T-helper 2 cell treated with Interferon-gamma antibody and Interleukin-4, amounts not matched to agents 5 μg/mL and 100 μg/mL, for 36 hours (primary cell): ENCODE measurements at regions not wholly inside any gene's neighbourhood (a gene's known extent, or its start where the extent isn't known, plus 50 kb on each side); places are given as distances from the start of the nearest gene placed in this dataset.

Experiments used
- DNase-seq: peaks from one replicate; pipeline ENCODE4 v3.0.0; 2021; ENCODE audit warnings: low spot score
- H3K27ac Mint-ChIP-seq: one replicate; pipeline ENCODE4 v1.8.0; 2021; ENCODE audit warnings: mild to moderate bottlenecking, mixed read lengths
- H3K27me3 Mint-ChIP-seq: one replicate; pipeline ENCODE4 v1.8.0; 2021; ENCODE audit warnings: low read depth, mixed read lengths
- H3K36me3 Mint-ChIP-seq: one replicate; pipeline ENCODE4 v1.8.0; 2021; ENCODE audit warnings: low read depth, mixed read lengths
- H3K4me1 Mint-ChIP-seq: one replicate; pipeline ENCODE4 v1.8.0; 2021; ENCODE audit warnings: low read depth, mixed read lengths
- H3K4me3 Mint-ChIP-seq: one replicate; pipeline ENCODE4 v1.8.0; 2022; ENCODE audit warnings: mild to moderate bottlenecking, moderate library complexity, mixed read lengths
- H3K9me3 Mint-ChIP-seq: one replicate; pipeline ENCODE4 v1.8.0; 2021; ENCODE audit warnings: mixed read lengths

DNA sequence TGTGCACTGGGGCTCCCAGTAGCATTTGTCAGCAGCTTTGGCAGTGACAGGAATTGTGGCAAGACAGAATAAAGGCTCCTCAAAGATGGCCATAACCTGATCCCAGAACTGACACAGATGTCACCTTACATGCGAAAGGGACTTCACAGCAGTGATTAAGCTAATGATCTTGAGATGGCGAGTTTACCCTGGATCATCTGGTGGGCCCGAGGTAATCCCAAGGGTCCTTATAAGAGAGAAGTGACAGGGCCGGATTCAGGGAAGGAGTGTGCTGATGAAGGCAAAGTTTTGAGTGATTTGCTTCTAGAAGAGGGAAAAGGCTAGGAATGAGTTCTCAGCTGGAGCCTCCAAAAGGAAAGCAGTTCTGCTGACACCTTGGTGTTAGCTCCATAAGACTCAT is 333.9 kb downstream of the LPIN1 start:
- Mint-ChIP-seq H3K9me3 (no peaks in the 10 kb centered on the region), H3K27ac (no peak overlapping the region), H3K4me1 (no peaks in the 10 kb centered on the region), H3K4me3 (no peak overlapping the region), H3K27me3 (peaks cover 14% of the 10 kb centered on the region), H3K36me3 (no peaks in the 10 kb centered on the region)
- DNase-seq: no peak

- Mint-ChIP-seq H3K36me3 (no peaks in the 10 kb centered on the region), H3K4me1 (no peaks in the 10 kb centered on the region), H3K4me3 (no peak overlapping the region), H3K27ac (no peak overlapping the region), H3K9me3 (no peaks in the 10 kb centered on the region), H3K27me3 (peaks cover 10% of the 10 kb centered on the region)
- DNase-seq: no peak
Measured at GRCh38 chr2:12081481-12082210, 335.2 kb downstream of the LPIN1 start.

DNA sequence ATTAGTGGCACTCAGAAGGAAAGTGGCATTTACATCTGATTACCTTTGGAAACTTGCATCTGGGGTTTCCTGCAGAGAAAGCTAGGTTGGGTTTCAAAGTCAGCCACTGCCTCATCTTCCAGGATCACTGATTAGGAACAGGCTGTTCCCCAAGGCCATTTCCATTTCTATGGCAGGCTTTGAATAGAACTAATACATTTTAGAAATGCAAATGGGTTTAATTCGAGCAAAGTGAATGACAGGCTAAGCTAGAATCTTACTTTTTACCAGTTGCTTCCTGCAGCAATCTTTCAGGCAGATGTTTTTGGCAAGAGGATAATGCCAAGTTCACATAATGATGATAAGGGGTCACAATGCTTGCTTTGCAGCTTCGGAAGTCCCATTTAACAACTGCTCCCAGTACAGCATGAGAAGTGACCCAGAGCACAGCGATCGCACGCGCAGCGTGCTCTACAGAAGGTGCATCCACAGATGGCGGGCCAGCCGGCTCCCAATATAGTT is 336.7 kb downstream of the LPIN1 start:
- Mint-ChIP-seq H3K36me3 (no peaks in the 10 kb centered on the region), H3K27ac (no peak overlapping the region), H3K4me3 (no peak overlapping the region), H3K9me3 (no peaks in the 10 kb centered on the region), H3K4me1 (no peaks in the 10 kb centered on the region), H3K27me3 (peaks cover 5% of the 10 kb centered on the region)
- no peak for DNase-seq

- Mint-ChIP-seq H3K4me3 (no peak overlapping the region), H3K27ac (no peak overlapping the region), H3K9me3 (no peaks in the 10 kb centered on the region), H3K36me3 (no peaks in the 10 kb centered on the region), H3K4me1 (no peaks in the 10 kb centered on the region), H3K27me3 (peaks cover 5% of the 10 kb centered on the region)
- DNase-seq: no peak
Measured at GRCh38 chr2:12083713-12084419, 337.4 kb downstream of the LPIN1 start.

- no peak for DNase-seq
- Mint-ChIP-seq H3K36me3 (no peaks in the 10 kb centered on the region), H3K27me3 (peaks cover 15% of the 10 kb centered on the region), H3K4me1 (no peaks in the 10 kb centered on the region), H3K9me3 (no peaks in the 10 kb centered on the region), H3K4me3 (no peak overlapping the region), H3K27ac (no peak overlapping the region)
Measured at GRCh38 chr2:12087175-12087574, 340.7 kb downstream of the LPIN1 start.

- no peaks in the 10 kb centered on the region for H3K36me3 Mint-ChIP-seq
- H3K9me3 Mint-ChIP-seq: no peaks in the 10 kb centered on the region
- DNase-seq: no peak
- peaks cover 15% of the 10 kb centered on the region for H3K27me3 Mint-ChIP-seq
- no peak overlapping the region for H3K4me3 Mint-ChIP-seq
- no peak overlapping the region for H3K27ac Mint-ChIP-seq
- H3K4me1 Mint-ChIP-seq: no peaks in the 10 kb centered on the region
Measured at GRCh38 chr2:12087671-12088380, 341.4 kb downstream of the LPIN1 start.

DNA sequence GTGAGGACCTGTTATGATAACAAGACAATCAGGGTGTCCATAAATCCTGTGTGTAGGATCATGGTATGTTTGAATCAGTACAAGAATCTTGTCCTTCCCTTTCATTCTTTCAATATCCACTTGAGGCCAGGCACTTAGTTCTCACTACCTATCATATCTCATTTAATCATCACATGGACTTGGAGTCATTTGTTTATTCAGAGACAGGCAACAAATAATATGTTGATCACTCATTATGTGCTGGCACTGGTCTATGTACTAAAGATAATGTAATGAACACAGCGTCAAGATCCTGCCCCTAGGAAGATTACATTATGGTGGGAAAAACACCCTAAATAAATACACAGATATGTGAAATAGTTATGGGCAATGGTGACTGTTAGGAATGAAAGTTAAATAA is 342.6 kb downstream of the LPIN1 start:
- H3K4me1 Mint-ChIP-seq: no peaks in the 10 kb centered on the region
- H3K9me3 Mint-ChIP-seq: no peaks in the 10 kb centered on the region
- no peaks in the 10 kb centered on the region for H3K36me3 Mint-ChIP-seq
- H3K27ac Mint-ChIP-seq: no peak overlapping the region
- DNase-seq: no peak
- H3K27me3 Mint-ChIP-seq: peaks cover 13% of the 10 kb centered on the region
- H3K4me3 Mint-ChIP-seq: no peak overlapping the region

- no peaks in the 10 kb centered on the region for H3K36me3 Mint-ChIP-seq
Measured at GRCh38 chr2:12089496-12089895, 343.1 kb downstream of the LPIN1 start.

GRCh38 chr2:12090072-12090471 is 343.6 kb downstream of the LPIN1 start:
- no peak for DNase-seq
- Mint-ChIP-seq H3K4me3 (no peak overlapping the region), H3K4me1 (no peaks in the 10 kb centered on the region), H3K36me3 (no peaks in the 10 kb centered on the region), H3K27ac (no peak overlapping the region), H3K27me3 (peaks cover 16% of the 10 kb centered on the region), H3K9me3 (no peaks in the 10 kb centered on the region)

More at GRCh38 chr2:12089496-12089895, 343.1 kb downstream of the LPIN1 start:
- peaks cover 16% of the 10 kb centered on the region for H3K27me3 Mint-ChIP-seq
- DNase-seq: no peak
- no peak overlapping the region for H3K4me3 Mint-ChIP-seq
- H3K4me1 Mint-ChIP-seq: no peaks in the 10 kb centered on the region
- H3K9me3 Mint-ChIP-seq: no peaks in the 10 kb centered on the region
- no peak overlapping the region for H3K27ac Mint-ChIP-seq

DNA sequence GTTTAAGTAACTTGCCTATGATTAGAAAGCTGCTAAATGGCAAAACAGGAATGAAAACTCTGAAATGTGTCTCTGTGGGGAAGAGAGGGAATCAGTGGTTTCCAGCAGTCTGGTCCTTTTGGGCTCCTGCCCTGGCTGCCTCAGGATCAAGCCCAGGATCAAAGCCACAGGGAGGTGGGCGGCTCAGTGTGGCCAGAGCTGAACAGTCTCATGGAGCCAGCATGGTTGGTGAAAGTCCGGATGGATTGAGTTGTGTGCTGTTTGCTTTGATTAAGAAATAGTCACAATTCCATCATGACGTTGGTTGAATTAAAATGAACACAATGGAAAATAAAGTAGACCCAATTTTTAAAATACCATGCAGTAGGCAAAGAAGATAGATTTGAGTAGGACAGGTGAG is 344.2 kb downstream of the LPIN1 start:
- Mint-ChIP-seq H3K4me3 (no peak overlapping the region), H3K27me3 (peaks cover 16% of the 10 kb centered on the region), H3K36me3 (no peaks in the 10 kb centered on the region), H3K27ac (no peak overlapping the region), H3K9me3 (no peaks in the 10 kb centered on the region), H3K4me1 (no peaks in the 10 kb centered on the region)
- DNase-seq: no peak

DNA sequence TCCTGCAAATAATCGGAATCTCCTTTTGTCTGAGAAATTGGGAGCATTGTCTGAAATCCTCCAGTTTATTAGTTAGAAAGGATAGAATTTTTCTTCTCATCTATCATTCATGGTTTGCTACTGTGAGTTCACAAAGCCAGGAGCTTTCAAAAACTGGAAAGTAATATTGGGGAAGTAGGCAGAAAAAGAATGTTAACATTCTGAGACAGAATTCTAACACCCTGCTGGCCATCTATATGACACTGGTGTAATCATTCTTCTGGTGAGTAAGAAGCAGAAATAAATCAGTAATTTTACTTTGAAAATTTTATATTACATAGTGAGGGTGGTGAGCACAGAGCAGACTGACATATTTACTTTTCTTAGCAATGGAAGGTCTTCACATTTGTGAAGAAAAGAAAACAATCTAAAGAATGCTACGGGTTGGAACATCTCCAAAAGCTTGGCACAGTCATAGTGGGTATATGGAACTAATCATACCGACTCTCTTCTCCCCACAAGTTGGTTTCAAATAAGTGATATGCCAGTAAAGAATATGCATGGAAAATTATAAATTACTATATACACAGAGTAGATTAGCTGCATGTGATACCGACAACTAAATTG is 344.9 kb downstream of the LPIN1 start:
- no peak overlapping the region for H3K27ac Mint-ChIP-seq
- H3K27me3 Mint-ChIP-seq: peaks cover 16% of the 10 kb centered on the region
- no peak for DNase-seq
- no peaks in the 10 kb centered on the region for H3K36me3 Mint-ChIP-seq
- no peak overlapping the region for H3K4me3 Mint-ChIP-seq
- H3K9me3 Mint-ChIP-seq: no peaks in the 10 kb centered on the region
- H3K4me1 Mint-ChIP-seq: no peaks in the 10 kb centered on the region

DNA sequence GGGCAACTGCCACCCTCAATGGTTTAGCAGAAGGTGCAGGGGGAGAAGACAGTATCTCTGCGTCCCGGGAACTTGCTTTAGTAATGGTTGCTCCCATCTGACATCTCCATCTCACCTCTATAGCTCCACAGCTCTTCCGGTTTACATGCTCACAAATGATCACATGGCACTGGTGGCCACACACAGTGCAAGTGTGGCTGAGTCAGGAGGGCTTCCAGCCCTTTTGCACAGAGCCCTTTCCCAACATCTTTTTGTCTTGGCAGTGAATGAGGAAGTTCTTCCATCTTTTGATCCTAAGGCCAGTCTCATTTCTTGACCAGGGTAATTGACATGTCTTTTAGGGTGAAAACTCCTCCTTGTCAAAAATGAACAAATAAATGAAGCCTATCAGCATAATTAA is 347.7 kb downstream of the LPIN1 start:
- peaks cover 12% of the 10 kb centered on the region for H3K27me3 Mint-ChIP-seq
- H3K4me3 Mint-ChIP-seq: no peak overlapping the region
- H3K9me3 Mint-ChIP-seq: no peaks in the 10 kb centered on the region
- no peaks in the 10 kb centered on the region for H3K4me1 Mint-ChIP-seq
- no peak overlapping the region for H3K27ac Mint-ChIP-seq
- H3K36me3 Mint-ChIP-seq: no peaks in the 10 kb centered on the region
- no peak for DNase-seq

- H3K36me3 Mint-ChIP-seq: no peaks in the 10 kb centered on the region
- no peaks in the 10 kb centered on the region for H3K9me3 Mint-ChIP-seq
- H3K4me3 Mint-ChIP-seq: no peak overlapping the region
- no peak for DNase-seq
- peaks cover 4% of the 10 kb centered on the region for H3K27me3 Mint-ChIP-seq
- H3K4me1 Mint-ChIP-seq: no peaks in the 10 kb centered on the region
- H3K27ac Mint-ChIP-seq: no peak overlapping the region
Measured at GRCh38 chr2:12096051-12096787, 349.8 kb downstream of the LPIN1 start.
